GM21447 (cell line): ENCODE measurements at regions not wholly inside any gene's neighbourhood (a gene's known extent, or its start where the extent isn't known, plus 50 kb on each side); places are given as distances from the start of the nearest gene placed in this dataset.

Experiments
- ATAC-seq: cut with Tn5 transposase; IDR thresholded peaks from one replicate; pipeline ENCODE4 v1.9.1; 2021; ENCODE audit not compliant: unreplicated experiment

- ATAC-seq = no peak
Observed at GRCh38 chr11:92317721-92318120, 93.1 kb downstream of the FAT3 start.

- ATAC-seq = no peak
Observed at GRCh38 chr11:92322225-92322624, 97.6 kb downstream of the FAT3 start.

- ATAC-seq = no peak
Observed at GRCh38 chr11:92324890-92325289, 100.3 kb downstream of the FAT3 start.

GRCh38 chr11:92325416-92325815 is 100.8 kb downstream of the FAT3 start:
- no peak for ATAC-seq

GRCh38 chr11:92329137-92329536 is 104.5 kb downstream of the FAT3 start:
- ATAC-seq = no peak

GRCh38 chr11:92329646-92330045 is 105.0 kb downstream of the FAT3 start:
- ATAC-seq = no peak

- ATAC-seq = no peak
Observed at GRCh38 chr11:92330114-92330513, 105.5 kb downstream of the FAT3 start.

GRCh38 chr11:92332986-92333385 is 108.4 kb downstream of the FAT3 start:
- ATAC-seq = no peak

- no peak for ATAC-seq
Observed at GRCh38 chr11:92340839-92341238, 116.2 kb downstream of the FAT3 start.

- ATAC-seq = no peak
Observed at GRCh38 chr11:92342034-92342720, 117.6 kb downstream of the FAT3 start.

GRCh38 chr11:92342886-92343285 is 118.3 kb downstream of the FAT3 start:
- ATAC-seq = no peak

GRCh38 chr11:92346220-92346619 is 121.6 kb downstream of the FAT3 start:
- no peak for ATAC-seq

- no peak for ATAC-seq
Observed at GRCh38 chr11:92347454-92347853, 122.8 kb downstream of the FAT3 start.

- no peak for ATAC-seq
Observed at GRCh38 chr11:92349486-92350156, 125.0 kb downstream of the FAT3 start.

GRCh38 chr11:92357344-92357743 is 132.7 kb downstream of the FAT3 start:
- no peak for ATAC-seq

- ATAC-seq = no peak
Observed at GRCh38 chr11:92357841-92358240, 133.2 kb downstream of the FAT3 start.

- ATAC-seq = no peak
Observed at GRCh38 chr11:92361551-92361950, 136.9 kb downstream of the FAT3 start.

GRCh38 chr11:92362989-92363388 is 138.4 kb downstream of the FAT3 start:
- ATAC-seq = no peak

- ATAC-seq = no peak
Observed at GRCh38 chr11:92364177-92364576, 139.6 kb downstream of the FAT3 start.

- ATAC-seq = no peak
Observed at GRCh38 chr11:92376146-92376599, 151.6 kb downstream of the FAT3 start.

GRCh38 chr11:92376680-92377079 is 152.1 kb downstream of the FAT3 start:
- no peak for ATAC-seq

- no peak for ATAC-seq
Observed at GRCh38 chr11:92380882-92381281, 156.3 kb downstream of the FAT3 start.

- ATAC-seq = no peak
Observed at GRCh38 chr11:92382311-92382710, 157.7 kb downstream of the FAT3 start.
